HFF-Myc (cell line): ENCODE measurements at regions not wholly inside any gene's neighbourhood (a gene's known extent, or its start where the extent isn't known, plus 50 kb on each side); places are given as distances from the start of the nearest gene placed in this dataset.
"Not testable (repeated sequence)": the region's sequence is repeated elsewhere in the genome, so short reads cannot be mapped to it uniquely, and the experiment has no call there.

Source experiments
- DNase-seq: peaks from one replicate; pipeline ENCODE4 v3.0.0-alpha.2; 2011; ENCODE audit warnings: low read depth; ENCODE audit errors: extremely low read depth
- H3K4me3 ChIP-seq: replicated peaks from 2 replicates; pipeline ENCODE4 v1.5.1; 2011; ENCODE audit warnings: low read depth, mild to moderate bottlenecking, control low read depth, low read length
- CTCF ChIP-seq: IDR thresholded peaks from 2 replicates; pipeline ENCODE4 v1.5.1; 2012; ENCODE audit warnings: mild to moderate bottlenecking, low read depth, low read length, control low read depth; ENCODE audit errors: missing control alignments

DNA sequence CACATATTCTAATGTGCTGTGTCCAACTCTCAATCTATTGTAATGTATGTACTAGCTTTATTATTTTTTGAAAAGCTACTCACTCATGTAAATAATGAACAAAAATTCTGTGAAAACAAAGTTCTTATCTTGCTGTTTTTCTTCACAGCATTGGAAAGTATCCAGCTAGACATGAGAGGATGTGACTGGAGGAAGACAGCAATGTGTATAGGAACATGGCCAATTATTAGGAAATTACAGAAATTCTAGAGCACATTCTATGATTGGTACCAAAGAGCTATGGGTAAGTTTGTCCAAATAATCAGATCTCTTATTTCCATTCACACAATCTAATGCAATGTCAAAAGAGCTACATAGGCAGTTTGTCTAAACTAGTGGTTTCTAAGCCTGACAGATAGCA lies 1100.2 kb downstream of the FSCB start:
- TF ChIP-seq CTCF = no peak
- DNase-seq = no peak
- H3K4me3 ChIP-seq = no peak overlapping the region

- TF ChIP-seq CTCF = no peak
- no peak overlapping the region for H3K4me3 ChIP-seq
- no peak for DNase-seq
These were observed 1107.8 kb downstream of the FSCB start for GRCh38 chr14:43399289-43399688.

- H3K4me3 ChIP-seq, DNase-seq: not testable (repeated sequence)
These were observed 1136.6 kb downstream of the FSCB start for GRCh38 chr14:43370565-43370896.

DNA sequence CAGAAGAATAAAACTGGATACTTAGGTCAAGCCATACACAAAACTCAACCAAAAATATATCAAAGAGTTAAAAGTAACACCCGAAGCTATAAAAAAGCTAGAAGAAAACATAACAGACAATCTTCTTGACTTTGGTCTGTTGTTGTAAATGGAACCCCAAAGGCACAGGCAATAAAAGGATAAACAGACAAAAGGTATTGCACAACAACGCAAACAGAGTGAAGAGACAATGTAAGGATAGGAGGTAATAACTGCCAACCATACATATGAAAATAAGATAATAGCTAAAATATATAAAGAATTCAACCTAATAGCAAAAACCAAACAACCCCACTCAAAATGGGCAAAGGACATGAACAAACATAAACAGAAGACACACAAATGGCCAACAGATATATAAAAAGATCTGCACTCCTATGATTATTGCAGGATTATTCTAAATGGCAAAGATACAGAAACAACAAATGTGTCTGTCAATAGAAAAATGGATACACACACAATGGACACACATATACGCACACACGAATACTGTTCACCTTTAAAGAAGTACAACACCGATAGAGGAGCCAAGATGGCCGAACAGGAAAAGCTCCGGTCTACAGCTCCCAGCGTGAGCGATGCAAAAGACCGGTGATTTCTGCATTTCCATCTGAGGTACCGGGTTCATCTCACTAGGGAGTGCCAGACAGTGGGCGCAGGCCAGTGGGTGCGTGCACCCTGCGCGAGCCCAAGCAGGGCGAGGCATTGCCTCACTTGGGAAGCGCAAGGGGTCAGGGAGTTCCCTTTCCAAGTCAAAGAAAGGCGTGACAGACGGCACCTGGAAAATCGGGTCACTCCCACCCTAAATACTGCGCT lies 1137.1 kb downstream of the FSCB start:
- no peak for TF ChIP-seq CTCF
- no peak for DNase-seq
- no peak overlapping the region for H3K4me3 ChIP-seq

DNA sequence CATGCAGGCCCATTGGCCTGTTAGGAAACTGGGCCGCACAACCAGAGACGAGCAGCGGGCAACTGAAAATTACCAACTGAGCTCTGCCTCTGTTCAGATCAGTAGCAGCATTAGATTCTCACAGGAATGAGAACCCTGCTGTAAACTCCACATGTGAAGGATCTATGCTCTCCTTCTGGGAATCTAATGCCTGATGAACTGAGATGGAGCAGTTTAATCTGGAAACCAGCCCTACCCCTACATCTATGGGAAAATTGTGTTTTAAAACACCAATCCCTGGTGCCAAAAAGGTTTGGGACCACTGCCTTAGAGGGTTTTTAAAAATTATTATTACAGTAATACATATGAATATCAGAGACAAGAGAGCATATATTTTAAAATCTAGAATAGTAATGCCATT lies 1144.5 kb downstream of the FSCB start:
- H3K4me3 ChIP-seq = no peak overlapping the region
- DNase-seq = no peak
- TF ChIP-seq CTCF = no peak

DNA sequence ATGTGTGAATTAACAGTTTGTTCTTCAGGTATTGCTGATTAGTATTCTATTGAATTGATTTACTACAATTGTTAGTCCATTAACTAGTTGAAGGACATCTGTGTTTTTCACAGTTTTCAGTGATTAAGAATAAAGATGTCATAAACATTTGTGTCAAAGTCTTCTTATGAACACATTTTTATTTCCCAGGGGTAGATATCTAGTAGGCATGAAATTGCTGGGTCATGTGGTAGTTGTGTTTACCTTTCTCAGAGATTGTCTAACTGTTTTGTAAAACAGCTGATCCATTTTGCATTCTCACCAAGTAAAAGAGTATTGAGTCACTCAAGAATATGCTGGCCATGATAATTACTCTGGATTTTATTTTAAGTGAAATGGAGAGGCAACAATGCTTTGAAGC lies 1145.3 kb downstream of the FSCB start:
- H3K4me3 ChIP-seq = no peak overlapping the region
- TF ChIP-seq CTCF = no peak
- DNase-seq = no peak

DNA sequence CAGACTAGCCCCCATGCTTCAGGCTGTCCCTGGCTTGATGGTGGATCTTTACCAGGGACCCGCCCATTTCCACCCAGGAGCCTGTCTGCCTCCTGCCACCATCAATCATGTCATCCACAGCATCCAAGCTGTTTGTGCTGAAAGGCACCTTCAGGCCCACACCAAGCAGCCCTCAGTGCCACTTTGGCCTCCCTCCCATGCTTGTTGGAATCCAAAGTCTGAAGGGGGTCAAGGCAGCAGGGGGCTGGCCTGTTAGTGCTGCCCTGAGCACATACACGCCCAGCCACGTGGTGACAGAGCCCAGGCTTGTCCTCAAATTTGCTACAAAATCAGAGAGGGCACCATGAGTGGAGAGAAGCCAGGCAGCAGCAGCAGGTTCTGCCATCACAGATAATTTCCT lies 1146.8 kb downstream of the FSCB start:
- no peak for DNase-seq
- H3K4me3 ChIP-seq = no peak overlapping the region
- no peak for TF ChIP-seq CTCF
